Bronchial epithelial cell (primary cell): ENCODE measurements at regions not wholly inside any gene's neighbourhood (a gene's known extent, or its start where the extent isn't known, plus 50 kb on each side); places are given as distances from the start of the nearest gene placed in this dataset.

Experiments used
- DNase-seq: peaks from one replicate; pipeline ENCODE4 v3.0.0-alpha.2; 2010; ENCODE audit warnings: low read depth
- FAIRE-seq: peaks from 2 replicates; lab custom pipeline; 2011; peaks lifted over from hg19 to GRCh38; lab: Jason Lieb, UNC
- H3K27me3 ChIP-seq: 2 replicates; pipeline ENCODE4 v1.5.1; 2011; ENCODE audit warnings: low read length; ENCODE audit not compliant: control insufficient read depth, insufficient read depth
- H3K36me3 ChIP-seq: 2 replicates; pipeline ENCODE4 v1.5.1; 2011; ENCODE audit warnings: low read length; ENCODE audit not compliant: control insufficient read depth, insufficient read depth
- H3K4me3 ChIP-seq: 2 replicates; pipeline ENCODE4 v1.5.1; 2011; ENCODE audit warnings: mild to moderate bottlenecking, low read depth, low read length, control low read depth
- TF ChIP-seq, protein P1 (sequence below): IDR thresholded peaks from 2 replicates; pipeline ENCODE4 v1.5.1; 2011; ENCODE audit warnings: mild to moderate bottlenecking, moderate library complexity, low read length, control low read depth, inconsistent platforms; ENCODE audit not compliant: insufficient read depth, severe bottlenecking

DNA sequence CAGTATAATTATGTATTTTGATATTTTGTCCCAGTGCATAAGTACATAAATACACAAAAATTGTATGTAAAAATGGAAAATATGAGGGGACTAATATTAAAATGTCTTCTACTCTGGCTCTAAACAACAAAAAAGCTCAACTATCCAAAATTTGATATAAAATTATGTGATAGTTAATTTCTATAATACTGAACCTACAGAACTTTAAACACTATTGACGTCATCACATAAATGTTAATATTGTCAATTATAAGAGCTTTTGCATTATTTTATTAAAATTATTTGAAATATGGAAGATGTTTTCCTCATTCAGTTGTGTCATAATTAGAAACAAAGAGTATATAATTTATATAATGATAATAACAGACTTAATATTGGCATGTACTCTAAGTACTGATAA lies 1139.7 kb upstream of the TMEFF2 start:
- Histone ChIP-seq H3K36me3 (no peaks in the 10 kb centered on the region), H3K27me3 (no peaks in the 10 kb centered on the region), H3K4me3 (no peak overlapping the region)
- DNase-seq (no peak), FAIRE-seq (no peak)
- TF ChIP-seq, protein P1, sequence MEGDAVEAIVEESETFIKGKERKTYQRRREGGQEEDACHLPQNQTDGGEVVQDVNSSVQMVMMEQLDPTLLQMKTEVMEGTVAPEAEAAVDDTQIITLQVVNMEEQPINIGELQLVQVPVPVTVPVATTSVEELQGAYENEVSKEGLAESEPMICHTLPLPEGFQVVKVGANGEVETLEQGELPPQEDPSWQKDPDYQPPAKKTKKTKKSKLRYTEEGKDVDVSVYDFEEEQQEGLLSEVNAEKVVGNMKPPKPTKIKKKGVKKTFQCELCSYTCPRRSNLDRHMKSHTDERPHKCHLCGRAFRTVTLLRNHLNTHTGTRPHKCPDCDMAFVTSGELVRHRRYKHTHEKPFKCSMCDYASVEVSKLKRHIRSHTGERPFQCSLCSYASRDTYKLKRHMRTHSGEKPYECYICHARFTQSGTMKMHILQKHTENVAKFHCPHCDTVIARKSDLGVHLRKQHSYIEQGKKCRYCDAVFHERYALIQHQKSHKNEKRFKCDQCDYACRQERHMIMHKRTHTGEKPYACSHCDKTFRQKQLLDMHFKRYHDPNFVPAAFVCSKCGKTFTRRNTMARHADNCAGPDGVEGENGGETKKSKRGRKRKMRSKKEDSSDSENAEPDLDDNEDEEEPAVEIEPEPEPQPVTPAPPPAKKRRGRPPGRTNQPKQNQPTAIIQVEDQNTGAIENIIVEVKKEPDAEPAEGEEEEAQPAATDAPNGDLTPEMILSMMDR = no peak

DNA sequence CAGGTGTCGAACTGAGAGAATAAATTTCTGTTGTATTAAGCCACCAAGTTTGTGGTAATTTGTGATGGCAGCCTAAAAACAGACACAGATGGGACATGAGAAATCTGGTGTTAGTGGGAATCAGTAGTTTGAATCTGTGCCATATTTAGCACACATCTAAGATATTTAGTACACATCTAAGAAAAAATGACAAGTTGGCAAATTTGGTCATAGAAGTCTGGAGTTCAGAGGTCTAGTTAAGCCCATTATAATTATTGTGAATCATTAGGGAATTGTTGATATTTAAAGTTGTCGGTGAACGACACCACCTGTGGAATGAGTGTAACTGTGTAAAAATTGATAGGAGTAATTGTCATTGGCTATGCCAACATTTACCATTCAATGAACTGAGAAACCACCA lies 1138.8 kb upstream of the TMEFF2 start:
- DNase-seq (no peak), FAIRE-seq (no peak)
- H3K4me3 ChIP-seq = no peak overlapping the region
- TF ChIP-seq, protein P1 = no peak
- no peaks in the 10 kb centered on the region for H3K27me3 ChIP-seq
- no peaks in the 10 kb centered on the region for H3K36me3 ChIP-seq

DNA sequence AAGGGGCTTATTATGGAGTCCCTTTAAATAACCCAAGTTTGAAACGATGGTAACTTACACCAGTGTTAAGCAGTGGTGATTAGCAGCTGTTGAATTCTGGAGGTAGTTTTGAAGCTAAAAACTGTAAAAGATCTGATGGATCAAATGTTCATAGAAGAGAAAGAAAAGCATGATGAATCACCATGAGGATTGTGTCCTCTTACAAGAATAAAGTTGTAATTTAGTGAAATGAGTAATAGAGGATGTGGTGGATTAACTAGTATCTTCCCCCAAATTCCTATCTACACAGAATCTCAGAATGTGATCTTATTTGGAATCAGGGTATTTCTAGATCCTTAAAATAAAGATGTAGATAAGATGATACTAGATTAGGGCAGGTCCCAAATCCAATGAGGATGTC lies 1138.2 kb upstream of the TMEFF2 start:
- FAIRE-seq (no peak), DNase-seq (no peak)
- Histone ChIP-seq H3K27me3 (no peaks in the 10 kb centered on the region), H3K4me3 (no peak overlapping the region), H3K36me3 (no peaks in the 10 kb centered on the region)
- TF ChIP-seq, protein P1 = no peak

DNA sequence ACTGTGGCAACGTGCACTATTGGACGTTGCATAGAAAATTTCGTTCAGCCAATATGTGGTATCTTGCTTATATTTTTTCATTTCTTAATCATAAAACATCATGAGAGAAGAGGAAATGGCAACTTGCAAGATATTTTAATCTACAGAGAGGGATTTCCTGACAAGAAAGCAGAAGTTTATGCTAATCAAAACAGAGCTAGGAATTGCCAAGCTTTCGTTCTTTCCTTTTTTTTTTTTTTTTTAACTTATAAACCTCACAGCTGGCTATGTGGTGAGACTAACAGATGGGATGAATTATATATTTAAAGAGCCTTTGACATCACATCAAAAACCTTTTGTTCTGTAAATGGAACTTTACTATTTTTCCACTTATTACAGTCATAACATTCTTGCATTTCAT lies 1136.9 kb upstream of the TMEFF2 start:
- H3K4me3 ChIP-seq = no peak overlapping the region
- no peaks in the 10 kb centered on the region for H3K27me3 ChIP-seq
- DNase-seq (no peak), FAIRE-seq (no peak)
- TF ChIP-seq, protein P1 = no peak
- no peaks in the 10 kb centered on the region for H3K36me3 ChIP-seq

DNA sequence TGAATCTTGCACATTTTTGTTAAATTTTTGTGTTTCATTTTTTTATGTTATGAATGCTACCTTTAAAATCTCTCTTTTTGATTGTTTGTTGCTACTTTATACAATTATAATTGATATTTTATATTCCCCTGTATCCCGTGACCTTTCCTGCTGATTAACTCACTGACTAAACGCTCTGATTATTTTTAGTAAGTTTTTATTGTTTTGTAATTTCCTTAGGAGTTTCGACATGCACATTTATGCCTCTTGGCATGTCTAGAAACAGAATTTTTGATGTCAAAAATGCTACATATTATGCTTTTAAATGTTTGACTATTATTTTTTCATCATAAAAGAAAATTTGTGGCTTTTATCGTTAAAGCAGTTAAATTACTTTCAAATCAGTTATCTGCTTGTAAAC lies 1131.6 kb upstream of the TMEFF2 start:
- TF ChIP-seq, protein P1 = no peak
- no peaks in the 10 kb centered on the region for H3K36me3 ChIP-seq
- no peak overlapping the region for H3K4me3 ChIP-seq
- DNase-seq = no peak
- no peak for FAIRE-seq
- H3K27me3 ChIP-seq = no peaks in the 10 kb centered on the region

DNA sequence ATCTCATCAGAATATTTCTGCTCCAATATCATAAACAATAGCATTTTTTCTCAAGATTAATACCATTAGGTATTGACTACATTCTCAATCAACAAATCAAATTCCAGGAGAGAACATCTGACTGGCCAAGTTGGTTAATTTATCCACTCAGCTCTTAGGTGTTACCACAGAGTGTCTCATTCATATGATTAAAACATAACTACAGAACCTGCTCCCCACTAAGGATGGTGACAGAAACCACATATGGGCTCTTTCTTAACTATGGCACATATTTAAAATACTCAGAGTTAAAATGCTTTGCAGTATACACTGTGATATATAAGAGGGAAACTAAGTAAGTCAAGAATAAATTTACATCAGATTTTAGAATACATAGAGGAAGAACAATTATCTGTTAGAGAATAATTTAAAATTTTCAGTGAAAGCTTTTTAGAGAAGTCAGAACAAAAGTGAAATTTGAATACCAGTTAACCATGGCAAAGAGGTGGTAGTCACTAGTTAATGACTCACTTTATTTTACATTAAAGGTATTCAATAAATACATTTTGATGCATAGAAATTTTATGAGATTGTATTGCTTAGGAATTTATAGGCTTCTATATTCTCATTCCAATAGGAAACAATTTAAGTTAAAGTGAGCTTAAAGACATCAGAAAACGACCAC lies 1120.8 kb upstream of the TMEFF2 start:
- H3K36me3 ChIP-seq = no peaks in the 10 kb centered on the region
- FAIRE-seq (no peak), DNase-seq (no peak)
- H3K27me3 ChIP-seq = no peaks in the 10 kb centered on the region
- H3K4me3 ChIP-seq = no peak overlapping the region
- TF ChIP-seq, protein P1 = no peak
